ENCODE measurements at regions not wholly inside any gene's neighbourhood (a gene's known extent, or its start where the extent isn't known, plus 50 kb on each side); places are given as distances from the start of the nearest gene placed in this dataset.
"Not testable (repeated sequence)": the region's sequence is repeated elsewhere in the genome, so short reads cannot be mapped to it uniquely, and the experiment has no call there.

- DNase-seq = no peak
Observed at GRCh38 chr1:55894521-55894920, 679.4 kb upstream of the USP24 start.

GRCh38 chr1:55893155-55893554, 678.0 kb upstream of the USP24 start:
- DNase-seq = no peak

- DNase-seq = no peak
Observed at GRCh38 chr1:55888685-55889317, 673.6 kb upstream of the USP24 start.

GRCh38 chr1:55886856-55887712, 671.9 kb upstream of the USP24 start:
- no peak for DNase-seq

- DNase-seq = no peak
Observed at GRCh38 chr1:55885619-55886018, 670.5 kb upstream of the USP24 start.

- no peak for DNase-seq
Observed at GRCh38 chr1:55882931-55883330, 667.8 kb upstream of the USP24 start.

- no peak for DNase-seq
Observed at GRCh38 chr1:55879346-55879745, 664.2 kb upstream of the USP24 start.

GRCh38 chr1:55877437-55878232, 662.5 kb upstream of the USP24 start:
- DNase-seq = no peak

GRCh38 chr1:55876276-55877060, 661.3 kb upstream of the USP24 start:
- no peak for DNase-seq

GRCh38 chr1:55870106-55870505, 654.9 kb upstream of the USP24 start:
- no peak for DNase-seq

- no peak for DNase-seq
Observed at GRCh38 chr1:55869065-55869464, 653.9 kb upstream of the USP24 start.

- no peak for DNase-seq
Observed at GRCh38 chr1:55868026-55868425, 652.9 kb upstream of the USP24 start.

- DNase-seq = no peak
Observed at GRCh38 chr1:55867304-55867843, 652.2 kb upstream of the USP24 start.

- not testable (repeated sequence) for DNase-seq
Observed at GRCh38 chr1:55865778-55866177, 650.6 kb upstream of the USP24 start.

- DNase-seq = no peak
Observed at GRCh38 chr1:55864251-55864650, 649.1 kb upstream of the USP24 start.

GRCh38 chr1:55861676-55862340, 646.6 kb upstream of the USP24 start:
- no peak for DNase-seq

- no peak for DNase-seq
Observed at GRCh38 chr1:55860798-55861519, 645.8 kb upstream of the USP24 start.

GRCh38 chr1:55860326-55860725, 645.2 kb upstream of the USP24 start:
- no peak for DNase-seq

- DNase-seq = no peak
Observed at GRCh38 chr1:55854911-55855310, 639.7 kb upstream of the USP24 start.

GRCh38 chr1:55848906-55849305, 633.7 kb upstream of the USP24 start:
- DNase-seq = no peak

GRCh38 chr1:55846051-55846450, 630.9 kb upstream of the USP24 start:
- DNase-seq = no peak

Data from CD4-positive, alpha-beta T cell treated with Interleukin-4 for 1 hour (primary cell).